ENCODE measurements at regions not wholly inside any gene's neighbourhood (a gene's known extent, or its start where the extent isn't known, plus 50 kb on each side); places are given as distances from the start of the nearest gene placed in this dataset.

- TF ChIP-seq CTCF (conservative IDR thresholded peaks at IDR 0.05; ENCODE audit: low read depth, low read length) (no peak), EZH2 (IDR thresholded peaks at IDR 0.05; ENCODE audit: low read length, unreplicated experiment) (no peak), EZH2phosphoT487 (IDR thresholded peaks at IDR 0.05; ENCODE audit: borderline replicate concordance, low read length) (no peak)
Measured at GRCh38 chr2:191515551-191515950, 162.4 kb upstream of the NABP1 start.
